ENCODE measurements at regions not wholly inside any gene's neighbourhood (a gene's known extent, or its start where the extent isn't known, plus 50 kb on each side); places are given as distances from the start of the nearest gene placed in this dataset.

DNA sequence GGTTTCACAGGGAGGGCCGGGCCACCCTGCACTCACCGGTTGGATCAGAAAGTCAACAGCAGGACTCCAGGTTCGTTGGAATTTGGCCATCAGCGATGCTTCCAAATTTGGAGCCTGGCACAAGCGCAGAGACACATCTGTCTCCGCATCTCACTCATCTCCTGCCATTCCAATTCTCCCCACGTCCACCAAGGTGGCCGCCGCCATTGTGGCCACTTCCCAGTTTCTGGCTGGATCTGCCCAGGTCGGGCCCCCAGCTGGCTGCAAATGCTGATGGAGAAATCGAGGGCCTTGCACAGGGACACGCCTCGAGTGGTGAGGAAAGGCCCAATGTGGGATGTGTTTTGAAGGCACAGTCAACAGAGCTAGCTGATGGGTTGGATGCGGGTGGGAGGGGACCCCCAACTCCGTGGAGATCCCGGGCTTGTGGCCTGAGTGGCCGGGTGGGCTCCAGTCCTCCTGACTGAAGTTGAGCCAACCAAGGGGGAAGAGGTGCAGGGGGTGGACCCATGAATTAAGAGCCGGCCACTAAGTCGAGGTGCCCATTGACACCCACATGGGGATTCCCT lies 102.7 kb downstream of the CRYAA start:
- no peak for DNase-seq

DNA sequence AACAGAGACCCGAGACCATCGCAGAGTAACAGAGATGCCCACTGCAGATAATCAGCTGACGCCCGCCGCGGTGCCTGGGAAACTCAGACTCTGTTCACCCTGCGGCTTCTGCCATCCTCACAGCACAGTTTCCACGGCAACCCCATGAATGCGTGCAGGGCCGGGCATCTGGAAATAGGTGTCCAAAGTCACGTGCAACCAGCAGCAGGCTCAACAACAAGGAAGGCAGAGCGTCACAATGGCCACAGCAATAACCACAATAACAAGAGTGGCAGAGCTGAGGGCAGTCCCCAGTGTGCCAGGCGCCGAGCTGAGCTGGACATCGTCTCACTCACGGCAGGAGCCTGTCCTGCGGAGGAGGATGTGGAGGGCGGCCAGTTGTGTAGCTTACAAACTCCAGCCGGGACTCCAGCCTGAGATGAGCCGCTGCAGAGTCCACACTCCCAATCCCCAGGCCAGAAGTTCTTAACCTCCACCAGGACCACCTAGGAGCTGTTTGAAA lies 102.0 kb downstream of the CRYAA start:
- DNase-seq, result no peak

DNA sequence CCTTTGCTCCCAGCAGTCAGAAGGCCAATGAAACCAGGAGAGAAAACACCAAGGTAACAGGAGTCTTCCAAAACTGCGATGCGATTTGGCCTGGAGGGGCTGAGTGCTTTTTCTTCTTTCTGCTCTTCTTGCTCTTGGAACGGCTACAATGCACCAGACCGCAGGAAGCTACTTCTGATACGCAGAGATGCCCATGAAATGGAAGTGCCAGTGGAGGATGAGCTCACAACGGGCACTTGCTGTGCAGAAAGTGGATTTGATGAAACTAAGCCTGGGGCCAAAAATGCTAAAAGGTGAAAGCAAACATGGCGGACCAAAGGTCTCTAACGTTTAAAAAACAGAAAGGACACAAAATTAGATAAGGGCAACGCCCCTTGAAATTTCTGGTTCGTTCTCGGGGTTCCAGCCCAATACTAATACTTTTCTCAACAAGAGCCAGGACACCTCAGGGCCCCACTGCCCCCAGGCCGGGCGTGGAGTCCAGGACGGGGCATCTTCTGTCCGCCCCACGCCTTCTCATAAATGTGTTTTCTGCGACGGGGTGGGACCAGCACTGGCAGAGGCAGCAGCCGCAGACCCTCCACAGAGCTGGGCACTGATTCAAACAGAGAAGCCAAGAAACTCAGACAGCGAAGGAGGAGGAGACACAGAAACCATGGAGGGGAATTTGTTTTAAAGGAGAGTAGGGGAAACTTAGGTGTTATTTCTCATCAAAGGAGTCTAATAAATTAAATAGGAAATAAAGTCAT lies 101.3 kb downstream of the CRYAA start:
- no peak for DNase-seq

DNA sequence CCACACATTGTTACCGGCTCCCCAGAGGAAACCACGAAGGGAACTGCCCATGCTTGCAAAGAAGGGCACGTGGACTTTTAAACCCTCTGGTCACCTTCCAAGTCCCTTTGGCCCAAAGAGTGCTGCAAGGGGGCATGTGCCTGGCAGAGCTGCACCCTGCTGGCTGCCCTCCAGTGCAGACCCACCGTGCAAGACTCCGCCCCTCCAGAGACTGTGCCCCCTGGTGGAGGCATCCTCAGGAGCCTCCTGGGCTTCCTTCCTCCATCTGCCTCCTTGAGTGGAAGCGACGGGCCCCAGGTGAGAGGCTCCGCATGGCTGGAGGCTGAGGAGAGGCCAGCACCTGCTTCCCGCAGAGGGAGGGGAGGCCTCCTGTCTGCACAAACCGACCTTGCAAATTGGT lies 100.6 kb downstream of the CRYAA start:
- DNase-seq, result peak; percentile 49

DNA sequence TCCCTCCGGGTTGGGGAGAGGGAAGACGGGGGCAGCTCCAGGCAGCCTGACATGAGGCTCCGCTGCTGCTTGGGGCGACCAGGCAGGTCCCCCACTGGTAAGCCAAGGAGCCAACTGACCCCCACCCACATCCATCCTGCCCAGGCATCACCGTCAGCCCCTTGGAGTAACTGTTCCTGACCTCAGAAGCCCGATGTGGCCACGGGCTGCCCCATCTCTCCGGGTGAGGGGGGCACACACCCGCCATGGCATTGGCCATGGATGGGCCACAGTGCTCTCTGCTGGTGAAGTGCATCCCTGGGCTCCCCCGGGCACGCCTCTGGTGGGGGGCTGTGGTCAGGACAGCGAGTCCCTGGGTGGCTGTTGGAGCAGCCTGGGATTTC lies 100.0 kb downstream of the CRYAA start:
- no peak for DNase-seq

DNA sequence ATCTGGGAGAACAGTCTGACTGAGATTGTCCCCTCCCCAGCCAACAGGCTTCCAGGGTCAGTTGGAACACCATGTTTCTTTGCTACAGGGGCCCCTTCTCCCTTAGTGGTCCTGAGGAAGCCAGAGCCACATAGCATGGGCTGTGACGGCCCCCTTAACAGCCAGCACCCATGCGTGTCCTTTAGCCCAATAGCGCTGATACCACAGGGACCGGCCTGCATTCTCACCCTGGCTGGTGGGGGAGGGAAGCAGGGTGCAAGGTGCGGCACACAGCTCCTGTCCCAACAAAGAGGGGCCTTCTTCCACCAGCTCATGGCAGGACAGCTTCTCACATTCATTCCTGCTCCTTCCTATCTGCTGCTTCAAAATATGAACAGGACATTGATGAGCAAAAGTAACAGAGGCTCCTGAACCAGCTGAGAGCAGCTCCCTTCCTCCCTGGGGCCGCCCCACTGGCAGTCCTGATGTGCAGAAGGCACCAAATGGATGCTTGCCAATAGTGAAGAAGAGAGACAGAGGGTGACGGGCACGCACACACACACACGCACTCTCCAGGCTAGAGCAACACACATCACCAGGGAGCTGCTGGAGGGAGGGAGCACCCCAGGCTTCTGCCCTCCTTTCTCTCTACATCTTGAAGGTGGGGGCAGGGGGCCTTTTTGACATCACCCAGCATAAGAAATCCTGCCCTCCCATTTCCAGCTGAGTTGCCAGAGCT lies 99.4 kb downstream of the CRYAA start:
- no peak for DNase-seq

DNA sequence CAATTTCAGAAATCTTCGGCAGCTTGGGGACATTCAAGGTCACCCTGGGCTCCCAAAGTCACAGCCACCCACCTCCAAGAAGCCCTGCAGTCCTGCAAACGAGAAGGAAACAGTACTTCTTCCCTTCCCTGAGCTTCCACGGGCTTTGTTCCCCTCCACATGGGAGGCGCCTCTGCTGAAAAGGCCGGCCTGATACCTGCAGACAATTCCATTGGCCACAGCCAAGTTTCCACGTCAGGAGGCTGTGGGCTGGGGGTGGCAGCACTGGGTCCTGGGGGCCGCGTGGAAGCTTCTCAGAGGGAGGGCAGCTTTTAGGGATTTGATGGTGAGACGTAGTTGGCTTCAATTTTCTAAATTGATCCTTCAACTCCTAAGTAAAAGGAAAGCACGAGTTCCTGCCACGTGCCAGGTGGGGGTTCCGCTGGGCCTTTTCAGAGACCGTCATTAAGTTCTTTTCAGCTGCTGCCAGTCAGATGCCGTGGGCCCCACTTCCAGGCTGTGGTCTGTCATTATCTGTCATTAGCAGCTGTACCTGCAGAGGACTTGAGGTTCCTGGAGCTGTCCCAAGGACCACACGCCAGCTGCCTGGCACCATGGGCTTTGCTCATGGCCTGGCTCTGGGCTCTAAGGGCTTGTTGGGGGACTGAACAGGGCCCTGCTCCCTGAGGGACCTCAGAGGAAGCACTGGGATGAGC lies 98.7 kb downstream of the CRYAA start:
- DNase-seq, result no peak

DNA sequence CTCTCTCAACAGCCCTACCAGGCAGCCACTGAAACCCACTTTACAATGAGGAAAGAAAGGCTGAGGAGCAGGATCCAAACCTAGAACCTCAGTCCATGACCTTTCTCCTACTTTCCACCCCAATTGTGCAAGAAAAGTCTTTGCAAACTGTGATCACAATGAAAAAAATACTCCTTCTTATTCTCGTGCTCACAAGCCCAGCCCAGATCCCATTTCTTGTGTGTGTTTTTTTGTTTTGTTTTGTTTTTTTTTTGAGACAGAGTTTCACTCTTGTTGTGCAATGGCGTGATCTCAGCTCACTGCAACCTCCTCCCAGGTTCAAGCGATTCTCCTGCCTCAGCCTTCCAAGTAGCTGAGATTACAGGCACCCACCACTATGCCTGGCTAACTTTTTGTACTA lies 97.7 kb downstream of the CRYAA start:
- DNase-seq, result no peak

DNA sequence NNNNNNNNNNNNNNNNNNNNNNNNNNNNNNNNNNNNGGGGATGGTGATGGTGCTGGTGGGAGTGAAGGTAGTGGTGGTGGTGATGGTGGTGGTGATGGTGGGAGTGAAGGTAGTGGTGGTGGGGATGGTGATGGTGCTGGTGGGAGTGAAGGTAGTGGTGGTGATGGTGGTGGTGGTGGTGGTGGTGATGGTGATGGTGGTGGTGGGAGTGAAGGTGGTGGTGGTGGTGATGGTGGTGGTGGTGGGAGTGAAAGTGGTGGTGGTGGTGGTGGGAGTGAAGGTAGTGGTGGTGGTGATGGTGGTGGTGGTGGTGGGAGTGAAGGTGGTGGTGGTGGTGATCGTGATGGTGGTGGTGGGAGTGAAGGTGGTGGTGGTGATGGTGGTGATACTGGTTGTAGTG lies 93.6 kb downstream of the CRYAA start:
- DNase-seq, result no peak
